Transverse colon (tissue), 4 donors: ENCODE measurements at regions not wholly inside any gene's neighbourhood (a gene's known extent, or its start where the extent isn't known, plus 50 kb on each side); places are given as distances from the start of the nearest gene placed in this dataset.
"Not testable (repeated sequence)": the region's sequence is repeated elsewhere in the genome, so short reads cannot be mapped to it uniquely, and the experiment has no call there.

ENCODE experiments used
- EP300 ChIP-seq: sonication (generic); formaldehyde crosslinking; IDR thresholded peaks from one replicate; pipeline ENCODE4 v1.6.1; 2017; ENCODE audit warnings: antibody characterized with exemption, low read depth
- POLR2A ChIP-seq: fragments of 450-650 bp; IDR thresholded peaks from one replicate; pipeline ENCODE4 v1.6.1; 2016; ENCODE audit warnings: antibody characterized with exemption, mild to moderate bottlenecking, moderate library complexity
- POLR2AphosphoS5 ChIP-seq, 3 donors: sonication (generic); formaldehyde crosslinking; IDR thresholded peaks; one replicate each; pipeline ENCODE4 v1.6.1; 2016; ENCODE audit warnings: antibody characterized with exemption in 3 of 3
- TF ChIP-seq, protein P1 (sequence below), 5 experiments: fragments of 200-600 bp in 3 of 5; fragments of 450-650 bp in 2 of 5; sonication (generic) in 3 of 5; IDR thresholded peaks; 1 replicate in 2 of 5; 2 replicates in 3 of 5; pipeline ENCODE4 v1.5.1; 2016 to 2017; ENCODE audit warnings: antibody characterized with exemption in 5 of 5, inconsistent platforms in 3 of 5, mild to moderate bottlenecking in 2 of 5, moderate library complexity in 1 of 5

DNA sequence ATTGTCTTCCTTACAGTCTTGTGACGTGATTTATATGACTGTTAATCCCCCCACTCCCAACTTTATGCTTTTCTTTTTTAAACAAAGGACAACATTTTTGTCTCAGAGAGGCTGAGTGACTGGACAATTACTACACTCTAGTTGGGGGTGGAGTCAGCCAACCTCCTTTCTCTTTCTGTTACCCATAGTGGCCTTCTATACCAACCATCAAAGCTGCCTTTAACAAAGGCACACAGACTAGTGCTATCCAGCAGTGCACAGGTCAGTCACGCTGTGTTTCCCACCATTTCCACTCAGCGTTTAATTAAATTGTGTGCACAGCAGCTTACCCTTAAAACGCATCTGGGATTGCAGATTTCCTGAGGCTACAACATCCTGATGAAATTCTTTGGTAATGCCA lies 186.3 kb downstream of the SPATA31A7 start:
- not testable (repeated sequence) for TF ChIP-seq POLR2A; POLR2AphosphoS5 (IDR thresholded peaks at IDR 0.05); EP300
- TF ChIP-seq, protein P1, sequence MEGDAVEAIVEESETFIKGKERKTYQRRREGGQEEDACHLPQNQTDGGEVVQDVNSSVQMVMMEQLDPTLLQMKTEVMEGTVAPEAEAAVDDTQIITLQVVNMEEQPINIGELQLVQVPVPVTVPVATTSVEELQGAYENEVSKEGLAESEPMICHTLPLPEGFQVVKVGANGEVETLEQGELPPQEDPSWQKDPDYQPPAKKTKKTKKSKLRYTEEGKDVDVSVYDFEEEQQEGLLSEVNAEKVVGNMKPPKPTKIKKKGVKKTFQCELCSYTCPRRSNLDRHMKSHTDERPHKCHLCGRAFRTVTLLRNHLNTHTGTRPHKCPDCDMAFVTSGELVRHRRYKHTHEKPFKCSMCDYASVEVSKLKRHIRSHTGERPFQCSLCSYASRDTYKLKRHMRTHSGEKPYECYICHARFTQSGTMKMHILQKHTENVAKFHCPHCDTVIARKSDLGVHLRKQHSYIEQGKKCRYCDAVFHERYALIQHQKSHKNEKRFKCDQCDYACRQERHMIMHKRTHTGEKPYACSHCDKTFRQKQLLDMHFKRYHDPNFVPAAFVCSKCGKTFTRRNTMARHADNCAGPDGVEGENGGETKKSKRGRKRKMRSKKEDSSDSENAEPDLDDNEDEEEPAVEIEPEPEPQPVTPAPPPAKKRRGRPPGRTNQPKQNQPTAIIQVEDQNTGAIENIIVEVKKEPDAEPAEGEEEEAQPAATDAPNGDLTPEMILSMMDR (IDR thresholded peaks at IDR 0.05): not testable (repeated sequence)
